ENCODE measurements at regions not wholly inside any gene's neighbourhood (a gene's known extent, or its start where the extent isn't known, plus 50 kb on each side); places are given as distances from the start of the nearest gene placed in this dataset.
"Not testable (repeated sequence)": the region's sequence is repeated elsewhere in the genome, so short reads cannot be mapped to it uniquely, and the experiment has no call there.

DNA sequence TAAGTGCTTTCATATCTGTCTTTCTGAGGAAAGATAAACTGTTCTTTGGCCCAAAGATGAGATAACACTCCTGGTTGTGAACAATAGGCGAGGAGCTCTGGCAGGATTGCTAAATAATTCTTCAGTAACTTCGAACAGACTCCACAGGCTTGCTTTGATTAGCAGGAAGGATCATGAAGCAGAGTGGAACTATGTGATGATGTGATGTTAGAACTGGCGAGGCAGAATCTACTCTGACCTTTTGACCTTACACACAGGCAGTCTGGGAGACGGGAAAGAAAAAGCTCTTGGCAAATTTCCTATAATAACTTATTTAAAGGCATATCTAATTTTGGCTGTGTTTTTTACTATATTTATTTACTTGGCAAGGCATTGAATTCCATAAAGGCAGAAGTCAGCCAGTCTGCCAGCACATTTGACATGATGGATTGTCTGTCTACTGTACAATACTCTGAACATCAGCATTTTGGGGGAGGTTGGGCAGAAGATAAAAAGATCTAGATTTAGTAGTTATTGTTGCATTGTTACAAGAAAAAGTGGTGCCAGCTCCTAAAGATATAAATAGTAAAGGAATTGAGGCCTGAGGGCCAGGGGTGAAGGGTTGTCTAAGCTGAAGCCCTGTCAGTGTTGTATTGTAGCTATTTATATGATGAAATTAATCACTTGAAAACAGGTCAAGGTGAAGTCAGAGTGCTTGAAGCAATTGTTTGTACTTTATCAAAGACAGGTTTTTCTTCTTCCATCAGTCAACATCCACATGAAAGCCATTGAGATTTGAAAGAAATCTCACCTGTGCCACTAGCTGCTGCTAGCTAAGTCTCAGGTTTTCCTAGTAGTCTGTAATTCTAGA lies 708.8 kb downstream of the LTN1 start:
- Histone ChIP-seq H3K27ac (ENCODE audit: insufficient read depth, low read length, poor library complexity, severe bottlenecking) (no peak overlapping the region), H3K9me3 (ENCODE audit: control insufficient read depth, low read length) (no peaks in the 10 kb centered on the region), H3K27me3 (replicated peaks; ENCODE audit: control insufficient read depth, insufficient read depth, low read length, poor library complexity, severe bottlenecking) (no peaks in the 10 kb centered on the region), H3K4me1 (ENCODE audit: control insufficient read depth, insufficient read depth, low read length, poor library complexity, severe bottlenecking) (no peaks in the 10 kb centered on the region), H3K36me3 (ENCODE audit: control insufficient read depth, insufficient read depth, low read length) (no peaks in the 10 kb centered on the region), H3K4me3 (ENCODE audit: insufficient read depth, low read depth, low read length, poor library complexity, severe bottlenecking) (no peak overlapping the region)
- no peak for DNase-seq

DNA sequence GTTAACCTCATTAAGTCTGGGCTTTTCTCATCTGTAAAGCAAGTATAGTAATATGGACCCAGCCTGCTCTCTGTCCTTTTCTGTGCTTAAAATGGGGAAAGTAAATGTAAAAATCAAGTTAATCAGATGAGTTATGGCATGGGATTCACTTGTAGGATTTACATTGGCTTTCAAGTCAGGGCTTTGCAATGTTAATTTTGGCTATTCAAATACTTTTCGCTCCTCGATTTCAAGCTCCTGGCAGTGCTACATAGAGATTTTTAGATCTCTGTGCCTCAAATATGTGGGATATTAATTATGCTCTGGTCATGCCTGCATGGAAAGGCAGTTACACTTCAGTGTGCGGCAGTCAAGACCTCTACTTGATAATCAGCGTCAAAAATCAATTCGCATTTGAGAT lies 709.8 kb downstream of the LTN1 start:
- Histone ChIP-seq H3K27me3 (replicated peaks; ENCODE audit: control insufficient read depth, insufficient read depth, low read length, poor library complexity, severe bottlenecking) (no peaks in the 10 kb centered on the region), H3K4me3 (ENCODE audit: insufficient read depth, low read depth, low read length, poor library complexity, severe bottlenecking) (no peak overlapping the region), H3K27ac (ENCODE audit: insufficient read depth, low read length, poor library complexity, severe bottlenecking) (no peak overlapping the region), H3K36me3 (ENCODE audit: control insufficient read depth, insufficient read depth, low read length) (no peaks in the 10 kb centered on the region), H3K9me3 (ENCODE audit: control insufficient read depth, low read length) (no peaks in the 10 kb centered on the region), H3K4me1 (ENCODE audit: control insufficient read depth, insufficient read depth, low read length, poor library complexity, severe bottlenecking) (no peaks in the 10 kb centered on the region)
- DNase-seq = no peak

DNA sequence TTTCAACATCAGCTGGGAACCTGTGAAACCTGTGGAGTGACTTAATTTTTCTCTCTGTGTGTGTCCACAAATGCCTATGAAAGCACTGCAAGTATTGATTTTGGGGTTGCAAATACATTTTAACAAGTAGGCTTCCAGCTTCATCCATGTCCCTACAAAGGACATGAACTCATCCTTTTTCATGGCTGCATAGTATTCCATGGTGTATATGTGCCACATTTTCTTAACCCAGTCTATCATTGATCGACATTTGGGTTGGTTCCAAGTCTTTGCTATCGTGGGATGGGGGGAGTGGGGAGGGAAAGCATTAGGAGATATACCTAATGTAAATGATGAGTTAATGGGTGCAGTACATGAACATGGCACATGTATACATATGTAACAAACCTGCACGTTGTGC lies 711.3 kb downstream of the LTN1 start:
- not testable (repeated sequence) for H3K27me3 ChIP-seq (replicated peaks; ENCODE audit: control insufficient read depth, insufficient read depth, low read length, poor library complexity, severe bottlenecking); H3K9me3 ChIP-seq (ENCODE audit: control insufficient read depth, low read length); H3K4me1 ChIP-seq (ENCODE audit: control insufficient read depth, insufficient read depth, low read length, poor library complexity, severe bottlenecking); H3K36me3 ChIP-seq (ENCODE audit: control insufficient read depth, insufficient read depth, low read length); DNase-seq; H3K27ac ChIP-seq (ENCODE audit: insufficient read depth, low read length, poor library complexity, severe bottlenecking); H3K4me3 ChIP-seq (ENCODE audit: insufficient read depth, low read depth, low read length, poor library complexity, severe bottlenecking)

DNA sequence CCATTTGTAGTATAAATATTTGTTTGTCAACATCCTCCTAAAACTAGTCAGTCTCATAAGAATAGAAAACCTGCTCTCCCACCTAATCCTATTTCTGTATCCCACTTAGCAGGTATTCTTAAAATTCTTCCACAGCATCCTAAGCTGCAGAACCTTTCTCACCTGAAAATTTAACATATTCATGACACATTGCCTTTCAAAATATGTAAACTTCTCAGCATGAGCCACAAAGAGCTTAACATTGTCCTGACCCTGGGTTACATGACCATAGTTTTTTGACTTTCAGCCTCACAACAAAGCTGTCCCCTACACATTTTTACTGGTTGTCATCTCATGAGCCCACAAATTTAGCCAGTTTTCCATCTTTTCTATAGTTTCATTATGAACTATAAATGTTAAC lies 712.1 kb downstream of the LTN1 start:
- Histone ChIP-seq H3K36me3 (ENCODE audit: control insufficient read depth, insufficient read depth, low read length) (no peaks in the 10 kb centered on the region), H3K27ac (ENCODE audit: insufficient read depth, low read length, poor library complexity, severe bottlenecking) (no peak overlapping the region), H3K27me3 (replicated peaks; ENCODE audit: control insufficient read depth, insufficient read depth, low read length, poor library complexity, severe bottlenecking) (no peaks in the 10 kb centered on the region), H3K4me3 (ENCODE audit: insufficient read depth, low read depth, low read length, poor library complexity, severe bottlenecking) (no peak overlapping the region), H3K4me1 (ENCODE audit: control insufficient read depth, insufficient read depth, low read length, poor library complexity, severe bottlenecking) (no peaks in the 10 kb centered on the region), H3K9me3 (ENCODE audit: control insufficient read depth, low read length) (no peaks in the 10 kb centered on the region)
- DNase-seq = no peak

DNA sequence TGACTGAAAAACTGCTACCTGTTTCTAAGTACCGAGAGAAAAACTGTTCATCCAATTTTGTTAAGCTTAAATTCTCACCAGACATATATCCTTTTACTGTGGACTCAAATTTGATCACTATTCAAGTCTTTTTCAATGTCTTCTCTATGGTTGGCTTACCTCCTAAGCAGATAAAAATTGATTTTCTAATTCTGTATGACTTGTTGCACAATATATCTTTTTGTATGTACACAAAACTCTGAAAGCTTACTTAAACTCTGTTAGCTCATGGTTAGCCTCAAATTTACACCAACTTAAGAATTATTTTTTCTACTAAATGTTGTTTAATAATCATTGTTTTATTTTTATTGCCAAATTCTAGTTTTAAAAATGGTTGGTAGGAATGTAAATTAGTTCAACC lies 715.4 kb downstream of the LTN1 start:
- Histone ChIP-seq H3K27me3 (replicated peaks; ENCODE audit: control insufficient read depth, insufficient read depth, low read length, poor library complexity, severe bottlenecking) (no peaks in the 10 kb centered on the region), H3K4me3 (ENCODE audit: insufficient read depth, low read depth, low read length, poor library complexity, severe bottlenecking) (no peak overlapping the region)

DNA sequence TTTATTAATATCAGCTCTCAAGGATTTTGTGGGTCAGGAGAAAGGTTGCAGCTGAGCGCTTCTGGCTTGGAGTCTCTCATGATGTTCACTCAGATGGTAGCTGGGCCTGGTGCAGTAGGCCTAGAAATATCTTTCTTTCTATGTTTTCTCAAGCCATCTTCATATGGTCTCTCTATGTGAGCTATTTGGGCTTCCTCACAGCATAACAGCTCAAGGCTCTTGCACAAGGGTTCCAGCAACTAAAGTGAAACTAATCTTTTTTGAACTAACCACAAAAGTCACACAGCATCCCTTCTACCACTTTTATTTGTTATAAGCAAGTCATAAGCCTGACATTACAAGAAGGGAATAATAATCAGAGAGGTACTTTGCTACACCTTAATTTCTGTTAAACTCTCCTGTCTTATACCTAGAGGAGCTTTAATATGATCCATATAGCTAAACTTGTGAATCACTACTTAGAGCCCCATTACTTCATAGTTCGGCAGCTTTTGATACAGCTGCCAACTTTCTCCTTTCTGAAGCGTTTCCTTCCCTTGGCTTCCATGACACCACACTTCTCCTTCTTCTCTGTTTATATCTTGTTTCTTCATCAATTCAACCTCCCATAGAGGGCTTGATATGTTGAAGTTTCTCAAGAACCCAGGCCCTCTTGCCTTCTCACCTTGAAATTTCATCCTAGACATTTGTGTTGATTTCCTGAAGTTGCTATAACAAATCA lies 720.2 kb downstream of the LTN1 start:
- Histone ChIP-seq H3K36me3 (ENCODE audit: control insufficient read depth, insufficient read depth, low read length) (no peaks in the 10 kb centered on the region), H3K4me1 (ENCODE audit: control insufficient read depth, insufficient read depth, low read length, poor library complexity, severe bottlenecking) (no peaks in the 10 kb centered on the region), H3K4me3 (ENCODE audit: insufficient read depth, low read depth, low read length, poor library complexity, severe bottlenecking) (no peak overlapping the region), H3K9me3 (ENCODE audit: control insufficient read depth, low read length) (no peaks in the 10 kb centered on the region), H3K27me3 (replicated peaks; ENCODE audit: control insufficient read depth, insufficient read depth, low read length, poor library complexity, severe bottlenecking) (no peaks in the 10 kb centered on the region), H3K27ac (ENCODE audit: insufficient read depth, low read length, poor library complexity, severe bottlenecking) (no peak overlapping the region)
- DNase-seq = no peak

More for the DNA sequence above, 715.4 kb downstream of the LTN1 start:
- Histone ChIP-seq H3K9me3 (ENCODE audit: control insufficient read depth, low read length) (no peaks in the 10 kb centered on the region), H3K27ac (ENCODE audit: insufficient read depth, low read length, poor library complexity, severe bottlenecking) (no peak overlapping the region), H3K36me3 (ENCODE audit: control insufficient read depth, insufficient read depth, low read length) (no peaks in the 10 kb centered on the region), H3K4me1 (ENCODE audit: control insufficient read depth, insufficient read depth, low read length, poor library complexity, severe bottlenecking) (no peaks in the 10 kb centered on the region)
- DNase-seq = no peak

DNA sequence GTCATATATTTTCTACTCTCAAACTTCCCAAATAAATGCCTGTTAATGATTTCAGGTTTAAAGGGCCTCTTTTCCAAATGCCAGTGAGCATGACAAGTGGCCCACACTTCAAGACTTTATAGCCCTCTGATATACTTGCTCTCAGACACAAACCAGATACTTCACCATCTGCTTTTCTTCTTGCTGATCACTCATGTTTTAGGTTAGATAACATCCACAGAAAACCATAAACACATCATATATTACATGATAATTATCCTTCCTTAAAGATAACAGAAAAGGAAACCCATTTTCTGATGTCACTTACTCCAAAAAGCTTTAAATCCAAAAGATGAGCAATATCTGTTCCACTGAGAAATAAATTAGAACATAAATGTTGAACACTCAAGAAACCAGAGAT lies 723.5 kb downstream of the LTN1 start:
- H3K4me3 ChIP-seq (ENCODE audit: insufficient read depth, low read depth, low read length, poor library complexity, severe bottlenecking) = no peak overlapping the region
- no peaks in the 10 kb centered on the region for H3K4me1 ChIP-seq (ENCODE audit: control insufficient read depth, insufficient read depth, low read length, poor library complexity, severe bottlenecking)
- H3K36me3 ChIP-seq (ENCODE audit: control insufficient read depth, insufficient read depth, low read length) = no peaks in the 10 kb centered on the region
- no peak overlapping the region for H3K27ac ChIP-seq (ENCODE audit: insufficient read depth, low read length, poor library complexity, severe bottlenecking)
- no peaks in the 10 kb centered on the region for H3K9me3 ChIP-seq (ENCODE audit: control insufficient read depth, low read length)
- DNase-seq = no peak
- no peaks in the 10 kb centered on the region for H3K27me3 ChIP-seq (replicated peaks; ENCODE audit: control insufficient read depth, insufficient read depth, low read length, poor library complexity, severe bottlenecking)

DNA sequence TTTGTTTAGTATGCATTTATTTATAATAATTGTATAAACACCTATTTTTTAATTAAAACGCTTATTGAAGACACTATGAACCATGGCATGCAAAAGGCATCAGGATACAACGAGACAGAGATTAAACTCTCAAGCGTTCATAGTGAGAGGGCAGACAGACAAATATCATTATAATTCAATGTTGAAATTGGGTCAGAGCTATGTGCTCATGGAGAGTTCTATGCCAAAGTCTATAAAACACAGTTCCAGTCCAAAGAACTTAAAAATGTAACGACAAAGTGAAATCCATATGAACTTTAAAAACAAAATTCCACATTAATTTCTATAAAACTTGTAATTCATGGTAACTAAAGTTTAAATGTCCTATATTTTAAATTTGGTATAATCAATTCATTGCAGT lies 724.0 kb downstream of the LTN1 start:
- Histone ChIP-seq H3K4me3 (ENCODE audit: insufficient read depth, low read depth, low read length, poor library complexity, severe bottlenecking) (no peak overlapping the region), H3K9me3 (ENCODE audit: control insufficient read depth, low read length) (no peaks in the 10 kb centered on the region), H3K27ac (ENCODE audit: insufficient read depth, low read length, poor library complexity, severe bottlenecking) (no peak overlapping the region), H3K36me3 (ENCODE audit: control insufficient read depth, insufficient read depth, low read length) (no peaks in the 10 kb centered on the region), H3K27me3 (replicated peaks; ENCODE audit: control insufficient read depth, insufficient read depth, low read length, poor library complexity, severe bottlenecking) (no peaks in the 10 kb centered on the region), H3K4me1 (ENCODE audit: control insufficient read depth, insufficient read depth, low read length, poor library complexity, severe bottlenecking) (no peaks in the 10 kb centered on the region)
- no peak for DNase-seq

DNA sequence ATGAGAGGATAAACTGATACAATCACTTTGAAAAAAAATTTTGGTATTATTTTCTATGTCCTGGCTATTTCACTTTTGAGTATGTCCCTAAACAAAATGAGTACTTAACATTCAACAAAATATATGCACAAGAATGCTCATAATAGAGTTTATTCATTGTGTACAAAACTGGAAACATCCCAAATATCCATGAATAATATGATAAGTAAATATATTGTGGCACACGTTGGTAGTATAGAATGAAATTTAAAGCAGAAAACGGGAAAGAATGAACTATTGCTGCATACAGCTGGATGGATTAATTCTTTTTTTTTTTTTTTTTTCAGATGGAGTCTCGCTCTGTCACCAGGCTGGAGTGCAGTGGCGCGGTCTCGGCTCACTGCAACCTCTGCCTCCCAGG lies 725.2 kb downstream of the LTN1 start:
- no peaks in the 10 kb centered on the region for H3K4me1 ChIP-seq (ENCODE audit: control insufficient read depth, insufficient read depth, low read length, poor library complexity, severe bottlenecking)
- H3K27me3 ChIP-seq (replicated peaks; ENCODE audit: control insufficient read depth, insufficient read depth, low read length, poor library complexity, severe bottlenecking) = no peaks in the 10 kb centered on the region
- no peak overlapping the region for H3K27ac ChIP-seq (ENCODE audit: insufficient read depth, low read length, poor library complexity, severe bottlenecking)
- no peak overlapping the region for H3K4me3 ChIP-seq (ENCODE audit: insufficient read depth, low read depth, low read length, poor library complexity, severe bottlenecking)
- DNase-seq = no peak
- no peaks in the 10 kb centered on the region for H3K36me3 ChIP-seq (ENCODE audit: control insufficient read depth, insufficient read depth, low read length)
- H3K9me3 ChIP-seq (ENCODE audit: control insufficient read depth, low read length) = no peaks in the 10 kb centered on the region

DNA sequence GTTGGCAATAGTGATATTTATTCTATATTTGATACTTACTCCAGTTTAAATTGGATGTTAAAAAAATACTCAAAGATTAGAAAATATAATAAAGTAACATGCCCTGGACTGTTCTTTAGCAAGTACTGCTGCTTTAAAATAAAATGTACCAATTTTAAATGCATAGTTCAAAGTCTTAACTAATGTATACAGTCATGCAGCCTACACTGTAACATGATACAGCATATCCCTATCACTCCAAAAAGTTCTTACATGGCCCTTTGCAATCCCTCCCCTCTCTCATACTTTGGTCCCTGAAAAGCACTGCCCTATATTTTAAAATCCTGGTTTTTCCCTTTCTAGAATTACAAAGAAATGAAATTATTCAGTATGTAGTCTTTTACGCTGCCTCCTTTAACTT lies 726.6 kb downstream of the LTN1 start:
- no peak for DNase-seq
- Histone ChIP-seq H3K27ac (ENCODE audit: insufficient read depth, low read length, poor library complexity, severe bottlenecking) (no peak overlapping the region), H3K4me3 (ENCODE audit: insufficient read depth, low read depth, low read length, poor library complexity, severe bottlenecking) (no peak overlapping the region), H3K9me3 (ENCODE audit: control insufficient read depth, low read length) (no peaks in the 10 kb centered on the region), H3K27me3 (replicated peaks; ENCODE audit: control insufficient read depth, insufficient read depth, low read length, poor library complexity, severe bottlenecking) (no peaks in the 10 kb centered on the region), H3K4me1 (ENCODE audit: control insufficient read depth, insufficient read depth, low read length, poor library complexity, severe bottlenecking) (no peaks in the 10 kb centered on the region), H3K36me3 (ENCODE audit: control insufficient read depth, insufficient read depth, low read length) (no peaks in the 10 kb centered on the region)

All from effector memory CD4-positive, alpha-beta T cell (primary cell).